NOMO-1 (cell line): ENCODE measurements at regions not wholly inside any gene's neighbourhood (a gene's known extent, or its start where the extent isn't known, plus 50 kb on each side); places are given as distances from the start of the nearest gene placed in this dataset.

Experiments
- DNase-seq, 2 experiments: peaks; one replicate each; lab custom pipeline; 2025; ENCODE audit not compliant: unreplicated experiment in 2 of 2; lab: John Stamatoyannopoulos, UW

DNA sequence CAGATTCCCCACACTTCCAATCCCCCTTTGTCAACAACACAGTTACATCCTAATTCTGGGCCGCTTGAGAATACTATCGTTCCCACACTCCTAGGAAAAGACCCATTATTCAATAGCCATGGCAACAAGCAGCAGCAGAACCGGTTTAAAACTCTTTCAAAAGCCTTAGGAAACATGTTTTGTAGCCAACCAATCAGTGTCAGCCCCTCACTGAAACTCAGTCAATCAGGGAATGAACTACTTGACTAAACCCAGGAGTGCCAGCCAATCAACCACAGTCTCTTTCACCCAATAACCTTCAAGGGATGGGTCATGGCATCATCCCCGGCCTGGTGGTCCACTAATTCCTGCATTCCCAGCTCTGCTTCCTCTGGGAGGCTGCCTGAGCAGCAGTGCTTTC lies 204.8 kb upstream of the HS6ST1 start:
- no peak for DNase-seq

DNA sequence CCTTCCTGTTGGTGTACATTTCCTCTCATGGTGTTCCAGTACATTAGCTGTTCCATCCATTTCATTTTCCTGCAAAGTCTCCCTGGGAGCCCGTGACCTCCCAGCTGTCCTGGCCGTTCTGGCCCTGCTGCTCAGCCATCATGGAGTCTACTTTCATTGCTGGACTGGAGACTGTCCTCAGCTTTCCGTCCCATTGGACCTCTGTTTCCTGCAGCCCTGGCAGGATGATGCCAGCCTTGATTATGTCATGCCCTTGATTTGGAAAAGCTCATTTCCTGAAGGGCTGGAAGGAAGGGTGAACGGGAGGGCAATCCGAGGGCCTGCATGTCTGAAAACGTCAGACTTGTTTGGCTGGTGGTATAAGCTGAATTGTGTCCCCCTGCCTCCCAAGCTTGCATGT lies 205.5 kb upstream of the HS6ST1 start:
- no peak for DNase-seq

DNA sequence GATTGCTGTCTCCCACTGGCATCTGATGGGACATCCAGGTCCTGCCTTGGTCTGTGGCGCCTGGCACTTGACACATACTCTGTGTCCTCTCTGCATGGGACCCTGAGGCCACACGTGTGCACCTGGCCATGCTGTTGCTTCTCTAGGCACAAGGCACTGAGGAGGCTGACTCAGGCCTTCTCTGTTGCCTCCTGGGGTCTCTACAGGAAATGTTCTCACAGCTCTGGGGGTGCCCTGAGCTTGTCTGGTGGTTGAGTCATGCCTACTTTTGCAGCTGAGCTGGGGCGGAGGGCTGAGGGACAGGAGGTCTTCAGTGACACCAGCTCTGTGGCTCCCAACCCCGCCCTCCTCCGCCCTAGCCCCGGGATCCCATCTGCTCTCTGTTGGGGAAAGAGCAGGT lies 207.0 kb upstream of the HS6ST1 start:
- no peak for DNase-seq

DNA sequence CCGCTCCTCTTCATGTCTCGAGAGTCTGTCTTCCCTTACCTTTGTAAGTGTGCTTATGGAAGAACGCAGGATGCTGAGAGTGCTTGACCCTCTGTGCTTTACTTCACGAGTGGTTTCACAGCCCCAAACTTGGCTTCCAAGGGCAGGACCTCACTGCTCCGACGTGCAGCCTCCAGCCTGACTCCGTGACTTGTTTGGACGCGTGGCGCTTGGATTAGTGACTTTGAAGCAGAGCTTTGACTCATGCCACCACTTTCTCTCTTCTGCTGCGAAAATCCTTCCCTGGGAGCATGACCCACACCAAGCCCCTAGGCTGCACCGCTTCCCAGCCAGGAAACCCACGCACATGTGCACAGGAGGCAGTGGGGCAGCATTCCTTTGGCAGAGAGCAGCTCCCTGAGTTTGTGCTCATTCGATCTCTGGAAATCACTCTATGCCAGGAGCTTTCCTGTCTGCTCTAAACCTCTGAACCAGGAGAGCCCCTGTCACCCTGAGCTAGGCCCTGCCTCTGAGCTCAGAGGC lies 207.8 kb upstream of the HS6ST1 start:
- DNase-seq, result no peak

DNA sequence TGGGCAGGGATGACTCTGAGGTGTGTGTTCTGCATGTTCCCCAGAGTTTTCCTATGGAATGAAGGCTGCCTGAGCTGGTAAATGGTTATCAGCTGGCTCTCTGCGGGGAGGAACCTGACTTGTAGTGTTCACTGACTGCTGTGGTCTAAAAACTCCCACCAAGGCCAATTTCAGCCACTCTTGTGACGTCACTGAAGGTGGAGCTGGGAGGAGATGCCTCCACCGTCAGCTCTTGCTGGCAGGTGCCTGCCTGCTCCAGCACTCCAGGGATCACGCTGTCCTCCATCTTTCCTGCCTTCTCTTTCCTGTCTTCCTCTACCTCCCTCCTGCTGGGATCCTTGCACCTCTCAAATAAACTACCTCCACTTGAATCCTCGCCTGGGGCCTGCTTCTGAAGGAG lies 209.5 kb upstream of the HS6ST1 start:
- DNase-seq, result no peak

DNA sequence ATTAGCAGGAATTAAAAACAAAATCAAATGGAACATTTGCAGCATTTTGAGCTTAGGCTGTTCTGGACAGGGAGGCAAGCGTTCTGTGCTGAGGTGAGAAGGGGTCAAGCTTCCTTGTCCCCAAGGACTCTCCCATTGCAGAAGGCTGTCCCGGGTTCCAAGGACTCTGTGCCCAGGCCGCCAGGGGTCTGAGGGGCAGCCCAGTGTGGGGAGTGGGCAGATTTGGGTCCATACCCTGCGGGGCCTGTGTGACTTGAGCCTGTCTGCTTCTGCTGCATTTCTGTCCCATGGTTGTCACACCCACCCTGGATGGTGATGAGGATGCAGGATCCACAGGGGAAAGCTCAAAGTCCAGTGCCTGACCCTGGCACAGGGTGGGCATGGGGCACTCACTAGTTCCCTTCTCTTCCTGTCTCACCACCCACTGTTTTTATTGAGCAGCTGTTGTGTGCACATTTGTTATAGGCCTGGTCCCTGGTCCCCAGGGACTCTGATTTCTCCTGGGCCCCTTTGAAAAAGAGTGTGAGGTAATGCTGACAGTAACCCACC lies 211.4 kb upstream of the HS6ST1 start:
- no peak for DNase-seq

DNA sequence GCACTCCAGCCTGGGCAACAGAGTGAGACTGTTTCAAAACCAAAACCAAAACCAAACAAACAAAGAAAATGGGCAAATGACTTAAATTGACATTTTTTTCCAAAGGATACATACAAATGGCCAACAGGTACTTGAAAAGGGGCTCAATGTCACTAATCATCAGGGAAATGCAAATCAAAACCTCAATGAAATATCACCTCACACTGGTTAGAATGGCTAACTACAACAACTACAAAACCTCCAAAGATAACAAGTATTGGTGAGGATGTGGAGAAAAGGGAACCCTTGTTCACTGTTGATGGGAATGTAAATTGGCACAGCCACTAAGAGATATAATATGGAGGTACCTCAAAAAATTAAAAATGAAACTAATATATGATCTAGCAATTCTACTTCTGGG lies 213.2 kb upstream of the HS6ST1 start:
- no peak for DNase-seq

DNA sequence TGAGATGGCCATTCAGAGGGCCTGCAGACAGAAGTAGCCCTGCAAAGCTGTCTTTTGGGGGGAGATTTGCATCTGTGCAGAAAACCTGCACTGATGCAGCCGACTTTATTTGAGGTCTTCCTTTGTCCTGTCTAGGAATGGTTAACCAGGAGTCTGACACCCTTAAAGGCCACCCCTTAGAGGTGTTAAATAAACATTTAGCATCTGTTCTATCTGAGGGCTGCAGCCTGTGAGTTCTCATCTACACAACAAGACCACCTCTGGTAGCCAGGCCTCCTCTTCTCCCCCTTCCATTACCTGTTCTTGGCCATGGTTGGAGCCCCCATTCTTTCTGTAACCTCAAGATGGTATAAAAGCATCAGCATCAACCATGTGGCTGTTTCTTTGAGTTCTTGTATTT lies 214.4 kb upstream of the HS6ST1 start:
- no peak for DNase-seq

DNA sequence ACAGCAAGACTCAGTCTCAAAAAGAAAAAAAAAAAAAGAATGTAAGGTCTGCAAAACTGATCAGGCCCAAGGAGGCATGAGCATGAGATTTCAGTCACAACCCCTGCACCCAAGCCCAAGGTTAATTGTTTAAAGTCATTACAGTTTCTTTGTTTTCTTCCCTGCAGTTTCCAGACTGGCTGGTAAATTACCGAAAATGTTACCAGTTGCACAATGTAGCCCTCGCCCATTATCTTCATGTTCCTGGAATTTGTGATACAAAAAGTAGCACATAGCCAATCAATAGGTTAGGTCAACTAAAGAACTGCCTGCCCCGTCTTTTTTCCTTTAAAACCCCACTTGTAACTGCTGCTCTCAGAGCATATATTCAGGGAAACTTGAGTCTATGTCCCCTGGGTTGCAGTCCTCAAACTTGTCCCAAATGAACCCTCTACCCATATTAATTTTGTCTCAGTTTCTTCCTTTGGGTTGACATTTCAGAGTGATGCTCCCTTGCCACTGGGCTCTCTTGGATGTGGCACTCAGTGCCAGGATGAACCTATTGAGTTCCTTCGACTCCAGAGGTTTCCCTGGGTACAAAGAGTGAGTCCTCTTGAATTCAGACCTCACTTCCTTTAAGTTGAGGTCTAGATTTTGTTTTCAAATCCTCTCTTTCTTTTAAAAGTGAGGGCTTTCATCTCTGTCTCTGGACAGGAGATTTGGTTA lies 216.2 kb upstream of the HS6ST1 start:
- DNase-seq, result no peak

DNA sequence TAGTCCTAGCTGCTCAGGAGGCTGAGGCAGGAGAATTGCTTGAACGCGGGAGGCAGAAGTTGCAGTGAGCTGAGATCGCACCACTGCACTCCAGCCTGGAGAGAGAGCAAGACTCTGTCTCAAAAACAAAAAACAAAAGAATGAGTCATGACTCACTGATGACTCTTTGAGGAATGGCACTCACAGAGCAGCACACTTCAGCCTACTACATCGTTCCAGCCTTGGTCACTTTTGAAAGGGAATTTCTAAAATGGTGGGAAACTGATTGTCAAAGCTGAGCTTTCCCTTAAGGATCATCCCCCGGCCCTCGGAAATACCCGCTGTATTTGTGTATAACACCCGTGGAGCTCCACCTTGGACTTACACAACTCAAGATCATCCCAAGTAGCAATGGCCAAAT lies 217.3 kb upstream of the HS6ST1 start:
- DNase-seq, result no peak

DNA sequence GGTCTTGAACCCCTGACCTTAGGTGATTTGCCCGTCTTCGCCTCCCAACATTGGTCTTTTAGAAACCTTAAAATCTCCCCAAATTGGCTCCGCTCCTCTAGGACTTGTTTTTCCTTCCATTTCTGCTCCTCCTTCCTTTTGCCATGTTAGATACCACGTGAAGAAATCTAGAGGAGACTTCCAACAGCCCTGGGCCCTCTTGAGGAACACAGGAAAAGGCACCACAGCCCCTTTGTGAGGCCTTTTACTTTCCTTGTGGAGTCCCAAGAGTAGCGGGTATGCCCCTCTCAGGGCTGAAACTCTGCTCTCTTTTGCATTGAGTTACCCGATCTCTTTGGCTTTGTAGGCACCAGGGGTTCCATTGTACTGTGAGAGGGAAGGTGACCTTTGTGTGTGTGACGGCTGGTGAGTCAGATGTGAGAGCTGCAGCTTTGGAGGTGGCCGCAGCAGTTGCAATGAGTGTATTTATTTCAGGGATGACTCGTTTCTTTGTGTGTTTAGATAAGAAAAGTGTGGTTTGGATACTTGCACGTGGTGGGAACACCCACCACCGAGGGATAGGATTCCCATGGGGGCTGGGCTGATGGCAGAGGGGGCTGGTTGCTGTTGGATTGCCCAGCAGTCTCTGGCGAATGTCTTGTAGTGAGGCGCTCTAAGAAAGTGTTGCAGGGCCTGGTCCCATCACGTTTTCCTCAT lies 218.4 kb upstream of the HS6ST1 start:
- no peak for DNase-seq

DNA sequence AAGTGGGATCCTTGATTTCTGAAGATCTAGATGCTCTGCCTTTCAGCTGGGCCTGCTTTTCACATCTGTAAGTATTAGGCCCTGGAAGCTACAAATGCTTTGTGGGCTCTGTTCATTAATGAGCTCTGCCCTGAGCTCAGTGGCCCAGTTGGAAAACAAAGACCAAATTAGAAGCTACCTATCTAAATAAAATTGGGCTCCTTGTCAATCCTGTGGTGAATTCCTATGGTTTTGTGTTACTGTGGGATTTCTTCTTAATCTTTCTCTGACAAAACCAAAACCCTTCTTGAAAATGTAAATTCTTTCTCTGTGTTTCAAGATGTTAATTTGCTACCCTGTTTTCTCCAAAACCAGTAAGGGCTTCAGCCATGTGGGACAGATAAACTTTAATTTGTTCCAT lies 219.0 kb upstream of the HS6ST1 start:
- DNase-seq, result no peak

DNA sequence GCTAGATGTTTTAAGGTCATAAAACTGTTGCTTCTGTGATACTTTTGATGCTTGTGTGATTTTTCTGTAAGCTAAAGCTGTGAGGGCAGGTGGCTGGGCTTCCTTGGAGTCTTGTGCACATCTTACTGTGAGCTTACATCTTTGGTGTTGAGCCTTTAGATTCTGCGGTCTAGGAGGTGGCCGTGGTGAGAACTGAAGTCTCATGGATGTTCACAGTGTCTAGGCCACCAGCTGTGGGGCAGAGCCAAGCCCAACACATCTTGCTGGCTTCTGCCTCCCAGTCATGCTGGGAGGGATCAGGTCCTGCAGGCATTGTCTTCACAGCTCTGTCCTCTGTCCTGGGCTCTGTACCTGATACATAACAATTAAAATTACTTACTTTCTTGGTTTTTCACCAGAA lies 219.7 kb upstream of the HS6ST1 start:
- no peak for DNase-seq

DNA sequence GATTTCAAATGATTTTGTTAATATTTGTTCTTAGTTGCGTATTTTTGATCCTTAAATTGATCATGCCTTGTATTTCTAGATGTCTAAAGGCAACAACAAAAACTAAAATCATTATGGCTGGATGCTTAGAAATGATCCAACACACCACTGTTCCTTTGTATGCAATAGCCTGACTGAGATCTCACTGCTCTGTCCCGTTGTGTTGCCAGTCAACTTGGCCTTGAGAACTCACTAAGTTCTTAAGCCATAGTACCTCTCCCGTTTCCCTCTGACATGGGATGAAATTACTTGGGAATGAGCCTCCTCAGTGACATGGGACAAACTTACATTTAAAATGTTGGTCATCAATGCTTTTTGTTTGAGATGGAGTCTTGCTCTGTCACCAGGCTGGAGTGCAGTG lies 222.0 kb upstream of the HS6ST1 start:
- no peak for DNase-seq

DNA sequence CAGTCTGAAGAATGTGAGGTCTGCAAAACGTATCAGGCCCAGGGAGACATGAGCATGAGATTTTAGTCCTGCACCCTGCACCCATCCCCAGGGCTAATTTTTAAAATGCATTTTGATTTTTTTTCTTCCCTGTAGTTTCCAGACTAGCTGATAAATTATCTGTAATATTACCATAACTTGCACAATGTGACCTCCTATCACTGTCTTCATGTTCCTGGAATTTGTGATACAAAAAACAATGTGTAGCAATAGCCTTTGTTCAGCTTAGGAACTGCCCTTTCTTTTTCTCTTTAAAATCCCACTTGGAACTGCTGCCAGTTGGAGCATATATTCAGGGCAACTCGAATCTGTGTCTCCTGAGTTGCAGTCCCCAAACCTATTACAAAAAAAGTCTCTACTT lies 222.8 kb upstream of the HS6ST1 start:
- DNase-seq, result no peak

DNA sequence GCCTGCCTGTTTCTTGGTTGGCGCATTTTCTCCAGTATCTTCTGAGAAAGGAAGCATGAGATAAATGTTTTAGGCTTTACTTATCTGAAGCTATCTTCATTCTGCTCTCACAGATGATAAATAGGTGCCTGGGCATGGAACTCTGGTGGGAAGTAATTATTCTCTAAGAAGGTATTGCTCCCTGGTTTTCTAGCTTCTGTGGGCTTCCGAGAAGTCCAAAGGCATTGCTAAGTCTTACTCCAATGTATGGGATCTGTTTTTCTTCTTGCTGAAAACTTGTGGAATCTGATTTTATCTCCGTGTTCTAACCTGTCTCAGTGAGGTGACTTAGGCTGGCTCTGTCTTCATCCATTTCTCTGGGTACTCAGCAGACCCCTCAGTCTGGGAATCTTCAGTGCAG lies 224.4 kb upstream of the HS6ST1 start:
- DNase-seq, result no peak

DNA sequence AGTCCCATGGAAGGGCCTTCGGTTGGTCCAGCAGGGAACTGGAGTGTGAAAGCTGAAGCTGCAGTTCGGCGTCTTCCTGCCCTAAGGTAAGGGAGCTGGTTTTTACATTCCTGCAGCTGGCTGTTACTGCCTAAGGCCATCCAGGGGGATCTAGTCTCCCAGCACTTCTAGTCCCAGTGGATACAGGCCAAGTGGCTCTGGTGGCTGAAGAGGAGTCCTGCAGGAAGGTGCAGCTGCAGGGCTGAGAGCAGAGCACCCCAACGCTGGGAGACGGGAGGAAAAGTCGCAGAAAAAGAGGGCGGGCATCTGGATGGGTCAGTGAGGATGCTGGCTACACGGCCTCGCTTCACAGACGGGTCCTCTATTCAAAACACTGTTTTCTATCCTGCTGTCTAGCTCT lies 225.0 kb upstream of the HS6ST1 start:
- DNase-seq, result no peak

DNA sequence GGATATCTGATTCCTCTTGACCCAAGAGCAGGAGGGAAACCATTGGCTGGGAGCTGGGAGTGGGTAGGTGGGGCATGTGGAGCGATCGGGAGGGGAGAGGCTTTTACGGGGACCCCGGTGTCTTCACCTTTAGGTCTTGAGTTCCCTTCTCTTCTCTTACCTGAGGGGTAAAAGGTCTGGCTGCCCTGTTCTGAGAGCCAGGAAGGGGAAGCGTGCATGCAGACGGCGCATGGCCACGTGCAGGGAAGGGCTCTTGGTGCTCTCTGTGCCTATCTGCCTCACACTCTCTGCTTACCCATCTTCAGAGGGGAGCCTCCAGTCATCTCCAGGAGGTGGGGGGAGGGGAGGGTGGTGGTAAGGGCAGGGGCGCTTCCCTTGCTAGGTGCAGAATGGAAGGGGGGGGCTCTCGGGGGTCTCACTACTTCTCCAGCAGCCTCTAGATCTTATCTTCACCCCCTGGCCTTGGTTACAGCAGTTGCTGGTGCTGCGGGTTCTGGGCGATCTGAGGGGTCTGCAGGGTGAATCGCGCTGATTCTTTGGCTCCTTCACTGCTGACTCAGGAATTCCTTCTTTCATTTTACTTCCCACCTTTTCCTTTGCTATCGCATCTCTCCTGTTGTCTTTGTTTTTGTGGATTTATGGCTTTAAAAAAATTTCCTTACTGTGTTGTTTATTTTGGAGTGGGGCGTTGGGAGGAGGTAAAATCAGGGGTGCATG lies 225.8 kb upstream of the HS6ST1 start:
- no peak for DNase-seq

DNA sequence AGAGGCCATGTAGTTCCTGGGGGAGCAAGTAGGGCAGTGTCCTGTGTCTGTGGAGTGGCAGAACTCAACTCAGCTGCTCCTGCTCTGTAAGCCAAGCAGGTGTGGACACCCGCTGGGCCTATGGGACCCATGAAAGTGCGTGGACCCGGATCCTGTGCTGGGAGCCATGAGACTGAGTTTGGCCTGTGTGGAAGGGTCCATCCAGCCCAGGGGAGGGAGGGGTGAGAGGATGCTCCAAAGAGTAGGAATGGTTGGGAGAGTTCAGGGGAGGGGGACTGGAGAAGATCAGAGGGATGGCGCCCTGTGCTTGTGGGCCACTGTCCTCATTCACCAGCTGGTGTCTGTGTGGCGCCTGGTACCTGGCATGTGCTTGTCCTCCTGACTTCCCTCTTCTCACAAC lies 226.4 kb upstream of the HS6ST1 start:
- DNase-seq, result no peak

DNA sequence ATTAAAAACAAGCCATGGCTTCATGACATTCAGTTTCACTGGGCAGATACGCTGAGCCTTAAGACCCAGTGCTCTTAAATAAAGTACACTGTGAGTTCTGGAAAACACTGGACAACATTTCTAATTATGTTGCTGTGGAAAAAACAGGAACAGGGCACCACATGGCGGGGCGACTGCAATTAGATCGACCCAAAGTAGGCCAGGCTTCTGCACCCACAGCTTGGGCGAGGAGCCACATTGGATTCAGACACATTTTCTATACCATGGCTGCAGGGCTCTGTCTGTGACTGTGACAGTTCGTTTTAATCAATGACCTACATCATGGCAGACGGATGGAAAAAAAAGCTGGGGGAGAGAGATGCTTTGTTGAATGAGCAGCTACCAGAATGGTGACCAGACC lies 227.2 kb upstream of the HS6ST1 start:
- DNase-seq, result no peak

DNA sequence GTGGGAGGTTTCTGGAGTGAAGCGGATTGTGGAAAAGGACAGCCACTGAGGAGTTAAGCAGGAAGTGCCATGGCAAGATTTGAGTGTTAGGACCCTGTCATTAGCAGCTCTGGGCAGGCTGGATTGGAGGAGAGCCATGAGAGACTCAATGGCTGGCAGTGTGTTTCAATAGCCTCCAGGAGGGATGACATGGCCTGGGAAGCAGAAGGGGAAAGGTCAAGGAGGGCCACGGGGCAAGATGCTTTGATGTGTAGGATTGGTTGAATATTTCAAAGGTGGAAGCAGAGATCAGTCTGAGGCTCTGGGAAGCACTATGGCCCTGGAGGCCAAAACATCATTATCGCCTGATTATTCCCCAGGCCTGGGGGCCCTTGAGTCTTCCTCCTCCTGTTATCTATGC lies 229.0 kb upstream of the HS6ST1 start:
- no peak for DNase-seq

DNA sequence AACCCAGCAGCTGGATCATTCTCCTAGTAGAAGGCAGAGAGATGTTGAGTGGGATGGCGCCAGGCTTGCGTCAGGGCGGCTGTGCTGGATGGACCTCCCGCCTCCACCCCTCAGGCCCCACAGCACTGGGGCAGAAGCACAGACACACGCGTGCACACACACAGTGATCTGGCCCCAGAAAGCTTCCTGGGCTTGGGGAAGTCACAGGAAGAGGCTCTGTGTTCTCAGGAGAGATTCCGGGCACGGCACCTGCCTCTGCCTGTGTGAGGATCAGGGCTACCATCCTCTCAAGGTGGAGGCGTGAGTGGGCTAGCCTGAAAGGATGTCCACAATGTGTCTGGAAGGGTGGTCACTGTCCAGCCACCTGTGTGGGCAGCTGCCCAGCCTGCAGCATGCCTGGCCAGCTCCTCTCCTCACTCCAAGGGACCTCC lies 229.8 kb upstream of the HS6ST1 start:
- no peak for DNase-seq
